ENCODE measurements at regions not wholly inside any gene's neighbourhood (a gene's known extent, or its start where the extent isn't known, plus 50 kb on each side); places are given as distances from the start of the nearest gene placed in this dataset.

GRCh38 chr2:120523766-120524165 lies 177.8 kb downstream of the INHBB start:
- ATAC-seq (ENCODE audit: low read depth) (no peak), DNase-seq (no peak)
- Histone ChIP-seq H2AFZ (ENCODE audit: insufficient read depth, low read depth, low read length, poor library complexity, severe bottlenecking) (no peak overlapping the region), H3K27me3 (replicated peaks in 1 of 4; ENCODE audit: control extremely low read depth in 1 of 4, control insufficient read depth in 3 of 4, insufficient read depth in 4 of 4, low read length in 3 of 4) (no peaks in the 10 kb centered on the region), H3K4me2 (replicated peaks; ENCODE audit: low read depth, low read length, poor library complexity, severe bottlenecking) (no peak overlapping the region), H3K36me3 (replicated peaks in 1 of 2; ENCODE audit: control extremely low read depth in 1 of 2, control insufficient read depth in 1 of 2, extremely low read depth in 1 of 2, insufficient read depth in 2 of 2, low read length in 1 of 2) (no peaks in the 10 kb centered on the region), H4K20me1 (ENCODE audit: control insufficient read depth, insufficient read depth, low read length, poor library complexity, severe bottlenecking) (no peaks in the 10 kb centered on the region), H3K9ac (ENCODE audit: low read length) (no peak overlapping the region), H3K4me3 (ENCODE audit: control extremely low read depth in 1 of 5, extremely low read depth in 1 of 5, insufficient read depth in 1 of 5, low read depth in 2 of 5, low read length in 4 of 5) (no peak overlapping the region), H3K79me2 (ENCODE audit: control insufficient read depth, insufficient read depth, low read length) (no peaks in the 10 kb centered on the region), H3K9me3 (ENCODE audit: control extremely low read depth in 1 of 3, control insufficient read depth in 2 of 3, insufficient read depth in 1 of 3, low read length in 2 of 3) (peaks cover 0 to 15% (median 0%) of the 10 kb centered on the region in 3 donors), H3K27ac (ENCODE audit: low read length in 2 of 2) (no peak overlapping the region), H3K4me1 (ENCODE audit: control insufficient read depth in 2 of 2, insufficient read depth in 2 of 2, low read length in 2 of 2) (no peaks in the 10 kb centered on the region)
- 95% methylated on average over 4 of the region's 5 CpGs for WGBS (ENCODE audit: insufficient coverage)
- Mint-ChIP-seq H3K27me3 (peaks cover 33% of the 10 kb centered on the region), H3K9me3 (ENCODE audit: insufficient read depth) (no peaks in the 10 kb centered on the region), H3K4me3 (no peak overlapping the region), H3K27ac (no peak overlapping the region), H3K4me1 (no peaks in the 10 kb centered on the region)
- ChIA-PET POLR2A (no interaction called here), CTCF (no interaction called here)
- intact Hi-C loops (cut with micrococcal nuclease): no loop called here
- TF ChIP-seq CTCF (IDR thresholded peaks at IDR 0.05): no peak
- no peak for TF ChIP-seq EZH2 (IDR thresholded peaks at IDR 0.05; ENCODE audit: borderline replicate concordance, insufficient read depth, low read depth, low read length, poor library complexity, severe bottlenecking)

GRCh38 chr2:120524174-120524573 lies 178.2 kb downstream of the INHBB start:
- WGBS (ENCODE audit: insufficient coverage): 81% methylated on average over 7 of the region's 9 CpGs
- no peaks in the 10 kb centered on the region for H3K79me2 ChIP-seq (ENCODE audit: control insufficient read depth, insufficient read depth, low read length)
- H3K4me1 Mint-ChIP-seq: no peaks in the 10 kb centered on the region
- no peak overlapping the region for H3K27ac ChIP-seq (ENCODE audit: low read length in 2 of 2)
- peaks cover 30% of the 10 kb centered on the region for H3K27me3 Mint-ChIP-seq
- no peak overlapping the region for H3K27ac Mint-ChIP-seq
- intact Hi-C loops (cut with micrococcal nuclease): no loop called here
- H3K4me1 ChIP-seq (ENCODE audit: control insufficient read depth in 2 of 2, insufficient read depth in 2 of 2, low read length in 2 of 2): no peaks in the 10 kb centered on the region
- DNase-seq (no peak), ATAC-seq (ENCODE audit: low read depth) (no peak)
- H2AFZ ChIP-seq (ENCODE audit: insufficient read depth, low read depth, low read length, poor library complexity, severe bottlenecking): no peak overlapping the region
- no peaks in the 10 kb centered on the region for H3K27me3 ChIP-seq (replicated peaks in 1 of 4; ENCODE audit: control extremely low read depth in 1 of 4, control insufficient read depth in 3 of 4, insufficient read depth in 4 of 4, low read length in 3 of 4)
- no peak overlapping the region for H3K9ac ChIP-seq (ENCODE audit: low read length)
- H3K36me3 ChIP-seq (replicated peaks in 1 of 2; ENCODE audit: control extremely low read depth in 1 of 2, control insufficient read depth in 1 of 2, extremely low read depth in 1 of 2, insufficient read depth in 2 of 2, low read length in 1 of 2): no peaks in the 10 kb centered on the region
- H3K9me3 ChIP-seq (ENCODE audit: control extremely low read depth in 1 of 3, control insufficient read depth in 2 of 3, insufficient read depth in 1 of 3, low read length in 2 of 3): peaks cover 0 to 19% (median 0%) of the 10 kb centered on the region in 3 donors
- H3K4me3 ChIP-seq (ENCODE audit: control extremely low read depth in 1 of 5, extremely low read depth in 1 of 5, insufficient read depth in 1 of 5, low read depth in 2 of 5, low read length in 4 of 5): no peak overlapping the region
- no peak overlapping the region for H3K4me3 Mint-ChIP-seq
- no peaks in the 10 kb centered on the region for H4K20me1 ChIP-seq (ENCODE audit: control insufficient read depth, insufficient read depth, low read length, poor library complexity, severe bottlenecking)
- CTCF ChIA-PET: no interaction called here
- H3K4me2 ChIP-seq (replicated peaks; ENCODE audit: low read depth, low read length, poor library complexity, severe bottlenecking): no peak overlapping the region
- POLR2A ChIA-PET: no interaction called here
- TF ChIP-seq CTCF (IDR thresholded peaks at IDR 0.05) (no peak), EZH2 (IDR thresholded peaks at IDR 0.05; ENCODE audit: borderline replicate concordance, insufficient read depth, low read depth, low read length, poor library complexity, severe bottlenecking) (no peak)
- H3K9me3 Mint-ChIP-seq (ENCODE audit: insufficient read depth): no peaks in the 10 kb centered on the region

Measured in B cell (primary cell).